ENCODE measurements at regions not wholly inside any gene's neighbourhood (a gene's known extent, or its start where the extent isn't known, plus 50 kb on each side); places are given as distances from the start of the nearest gene placed in this dataset.

GRCh38 chr1:213884402-213884801 lies 103.4 kb upstream of the PROX1 start:
- TF ChIP-seq FOXP2 (optimal IDR thresholded peaks at IDR 0.05; ENCODE audit: borderline replicate concordance, extremely low read depth, extremely low read length, insufficient read depth) (no peak), POLR2AphosphoS5 (IDR thresholded peaks at IDR 0.05; ENCODE audit: low read depth, low read length) (no peak), REST (IDR thresholded peaks at IDR 0.05; ENCODE audit: insufficient read depth in 1 of 2, low read depth in 2 of 2, low read length in 2 of 2) (no peak), SIN3A (IDR thresholded peaks at IDR 0.05; ENCODE audit: borderline replicate concordance, insufficient read depth, low read length) (no peak), TAF1 (IDR thresholded peaks at IDR 0.05; ENCODE audit: borderline replicate concordance, insufficient read depth, low read length) (no peak)
